Panc1 (cell line): ENCODE measurements at regions not wholly inside any gene's neighbourhood (a gene's known extent, or its start where the extent isn't known, plus 50 kb on each side); places are given as distances from the start of the nearest gene placed in this dataset.

Experiments used
- ATAC-seq: fragments of 200-7000 bp; cut with Tn5 transposase; 2 replicates; pipeline ENCODE4 v1.9.1; 2020; ENCODE audit warnings: mild to moderate bottlenecking, moderate library complexity
- BruUV-seq: library from RNA; stranded (reverse); fragments of 400-500 nt; replicated peaks from 2 replicates; lab custom pipeline; 2021; lab: Mats Ljungman, UMichigan
- CTCF ChIA-PET: fragments of 300-600 bp; sonication (Branson Sonifier 250); formaldehyde crosslinking; loops from one replicate; lab custom pipeline; 2022; ENCODE audit warnings: antibody characterized with exemption; lab: Charles Lee
- POLR2A ChIA-PET: fragments of 300-600 bp; sonication (Branson Sonifier 250); formaldehyde crosslinking; loops from one replicate; lab custom pipeline; 2022; ENCODE audit warnings: antibody characterized with exemption; lab: Charles Lee
- DNase-seq: peaks from one replicate; pipeline ENCODE4 v3.0.0-alpha.2; 2010; ENCODE audit warnings: low read depth, low spot score
- H3K27ac ChIP-seq: 2 replicates; pipeline ENCODE4 v1.5.1; 2011; ENCODE audit warnings: mild to moderate bottlenecking, low read length, inconsistent platforms
- H3K27me3 ChIP-seq: fragments of 200-500 bp; sonication (Bioruptor generic); 2 replicates; pipeline ENCODE4 v1.6.0; 2014; ENCODE audit warnings: low read length, inconsistent platforms; ENCODE audit not compliant: control insufficient read depth, insufficient read depth
- H3K36me3 ChIP-seq: fragments of 200-500 bp; sonication (Bioruptor generic); 2 replicates; pipeline ENCODE4 v1.5.1; 2014; ENCODE audit warnings: inconsistent platforms, mild to moderate bottlenecking, low read length, moderate library complexity; ENCODE audit not compliant: control insufficient read depth, insufficient read depth
- H3K4me1 ChIP-seq: 2 replicates; pipeline ENCODE4 v1.5.1; 2011; ENCODE audit warnings: inconsistent platforms, mild to moderate bottlenecking, low read length, moderate library complexity; ENCODE audit not compliant: control insufficient read depth, insufficient read depth
- H3K4me3 ChIP-seq, 2 experiments: 2 replicates each; pipeline ENCODE4 v1.5.1; 2011 to 2012; ENCODE audit warnings: low read depth in 2 of 2, low read length in 2 of 2, mild to moderate bottlenecking in 2 of 2, inconsistent platforms in 1 of 2, moderate library complexity in 1 of 2
- H3K9me3 ChIP-seq: fragments of 200-500 bp; sonication (Bioruptor generic); 2 replicates; pipeline ENCODE4 v1.5.1; 2014; ENCODE audit warnings: low read depth, mild to moderate bottlenecking, inconsistent platforms, low read length, moderate library complexity; ENCODE audit not compliant: control insufficient read depth, insufficient read depth
- POLR2AphosphoS5 ChIP-seq: IDR thresholded peaks from 2 replicates; pipeline ENCODE4 v1.6.1; 2012; ENCODE audit warnings: mild to moderate bottlenecking, low read depth, low read length, moderate library complexity
- SIN3A ChIP-seq: IDR thresholded peaks from 2 replicates; pipeline ENCODE4 v1.6.1; 2012; ENCODE audit warnings: low read depth, mild to moderate bottlenecking, low read length, moderate library complexity, borderline replicate concordance; ENCODE audit not compliant: insufficient read depth
- TCF7L2 ChIP-seq: IDR thresholded peaks from 2 replicates; pipeline ENCODE4 v1.6.1; 2011; ENCODE audit warnings: mild to moderate bottlenecking, low read depth, low read length, inconsistent platforms
- in situ Hi-C: cut with HindIII; loops from 2 replicates; pipeline ENCODE4 v1.10.0; 2016; ENCODE audit warnings: low sequenced_read_pairs, low pct_unique_long_range_greater_than_20kb
- intact Hi-C: fragments of 100-400 bp; cut with micrococcal nuclease; formaldehyde crosslinking; loops from one replicate; pipeline ENCODE4 v1.10.0; 2022; ENCODE audit not compliant: unreplicated experiment
- TF ChIP-seq, protein P1 (sequence below), 2 experiments: IDR thresholded peaks; 2 replicates each; pipeline ENCODE4 v1.6.1; 2011 to 2012; ENCODE audit warnings: low read depth in 2 of 2, control low read depth in 1 of 2, low read length in 1 of 2, mild to moderate bottlenecking in 1 of 2, moderate library complexity in 1 of 2; ENCODE audit not compliant: insufficient read depth in 1 of 2
- TF ChIP-seq, protein P2 (sequence below): fragments of 450-650 bp; IDR thresholded peaks from 2 replicates; pipeline ENCODE4 v1.5.1; 2017; ENCODE audit warnings: mild to moderate bottlenecking

DNA sequence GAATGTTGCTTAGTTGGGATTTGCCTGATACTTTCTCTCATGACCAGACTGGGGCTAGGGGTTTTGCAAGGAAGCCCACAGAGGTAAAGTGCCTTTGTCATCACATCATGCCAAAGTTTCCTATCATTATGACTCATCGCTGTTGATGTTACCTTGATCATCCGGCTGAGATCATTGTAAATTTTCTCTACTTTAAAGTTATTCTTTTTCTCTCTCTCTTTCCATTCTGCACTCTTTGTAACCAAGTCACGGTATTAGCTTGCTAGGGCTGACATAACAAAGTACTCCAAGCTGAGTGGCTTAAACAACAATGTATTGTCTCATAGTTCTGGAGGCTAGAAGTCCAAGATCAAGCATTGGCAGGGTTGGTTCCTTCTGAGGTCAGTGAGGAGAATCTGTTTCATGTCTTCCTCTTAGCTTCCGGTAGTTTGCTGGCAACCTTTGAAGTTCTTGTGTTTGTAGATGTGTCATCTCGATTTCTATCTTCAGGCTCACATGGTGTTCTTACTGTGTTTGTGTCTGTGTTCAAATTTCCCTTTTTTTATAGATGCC, 113.0 kb downstream of the DTHD1 start:
- Histone ChIP-seq H3K27me3 (no peaks in the 10 kb centered on the region), H3K9me3 (no peaks in the 10 kb centered on the region), H3K4me3 (no peak overlapping the region), H3K4me1 (no peaks in the 10 kb centered on the region), H3K27ac (no peak overlapping the region), H3K36me3 (no peaks in the 10 kb centered on the region)
- BruUV-seq: no TSS peak
- TF ChIP-seq SIN3A (no peak), TCF7L2 (no peak), POLR2AphosphoS5 (no peak)
- TF ChIP-seq, protein P1, sequence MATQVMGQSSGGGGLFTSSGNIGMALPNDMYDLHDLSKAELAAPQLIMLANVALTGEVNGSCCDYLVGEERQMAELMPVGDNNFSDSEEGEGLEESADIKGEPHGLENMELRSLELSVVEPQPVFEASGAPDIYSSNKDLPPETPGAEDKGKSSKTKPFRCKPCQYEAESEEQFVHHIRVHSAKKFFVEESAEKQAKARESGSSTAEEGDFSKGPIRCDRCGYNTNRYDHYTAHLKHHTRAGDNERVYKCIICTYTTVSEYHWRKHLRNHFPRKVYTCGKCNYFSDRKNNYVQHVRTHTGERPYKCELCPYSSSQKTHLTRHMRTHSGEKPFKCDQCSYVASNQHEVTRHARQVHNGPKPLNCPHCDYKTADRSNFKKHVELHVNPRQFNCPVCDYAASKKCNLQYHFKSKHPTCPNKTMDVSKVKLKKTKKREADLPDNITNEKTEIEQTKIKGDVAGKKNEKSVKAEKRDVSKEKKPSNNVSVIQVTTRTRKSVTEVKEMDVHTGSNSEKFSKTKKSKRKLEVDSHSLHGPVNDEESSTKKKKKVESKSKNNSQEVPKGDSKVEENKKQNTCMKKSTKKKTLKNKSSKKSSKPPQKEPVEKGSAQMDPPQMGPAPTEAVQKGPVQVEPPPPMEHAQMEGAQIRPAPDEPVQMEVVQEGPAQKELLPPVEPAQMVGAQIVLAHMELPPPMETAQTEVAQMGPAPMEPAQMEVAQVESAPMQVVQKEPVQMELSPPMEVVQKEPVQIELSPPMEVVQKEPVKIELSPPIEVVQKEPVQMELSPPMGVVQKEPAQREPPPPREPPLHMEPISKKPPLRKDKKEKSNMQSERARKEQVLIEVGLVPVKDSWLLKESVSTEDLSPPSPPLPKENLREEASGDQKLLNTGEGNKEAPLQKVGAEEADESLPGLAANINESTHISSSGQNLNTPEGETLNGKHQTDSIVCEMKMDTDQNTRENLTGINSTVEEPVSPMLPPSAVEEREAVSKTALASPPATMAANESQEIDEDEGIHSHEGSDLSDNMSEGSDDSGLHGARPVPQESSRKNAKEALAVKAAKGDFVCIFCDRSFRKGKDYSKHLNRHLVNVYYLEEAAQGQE (IDR thresholded peaks at IDR 0.05; ENCODE audit: insufficient read depth in 1 of 2, low read depth in 2 of 2, low read length in 1 of 2): no peak
- TF ChIP-seq, protein P2, sequence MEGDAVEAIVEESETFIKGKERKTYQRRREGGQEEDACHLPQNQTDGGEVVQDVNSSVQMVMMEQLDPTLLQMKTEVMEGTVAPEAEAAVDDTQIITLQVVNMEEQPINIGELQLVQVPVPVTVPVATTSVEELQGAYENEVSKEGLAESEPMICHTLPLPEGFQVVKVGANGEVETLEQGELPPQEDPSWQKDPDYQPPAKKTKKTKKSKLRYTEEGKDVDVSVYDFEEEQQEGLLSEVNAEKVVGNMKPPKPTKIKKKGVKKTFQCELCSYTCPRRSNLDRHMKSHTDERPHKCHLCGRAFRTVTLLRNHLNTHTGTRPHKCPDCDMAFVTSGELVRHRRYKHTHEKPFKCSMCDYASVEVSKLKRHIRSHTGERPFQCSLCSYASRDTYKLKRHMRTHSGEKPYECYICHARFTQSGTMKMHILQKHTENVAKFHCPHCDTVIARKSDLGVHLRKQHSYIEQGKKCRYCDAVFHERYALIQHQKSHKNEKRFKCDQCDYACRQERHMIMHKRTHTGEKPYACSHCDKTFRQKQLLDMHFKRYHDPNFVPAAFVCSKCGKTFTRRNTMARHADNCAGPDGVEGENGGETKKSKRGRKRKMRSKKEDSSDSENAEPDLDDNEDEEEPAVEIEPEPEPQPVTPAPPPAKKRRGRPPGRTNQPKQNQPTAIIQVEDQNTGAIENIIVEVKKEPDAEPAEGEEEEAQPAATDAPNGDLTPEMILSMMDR: no peak
- ChIA-PET CTCF (no interaction called here), POLR2A (no interaction called here)
- ATAC-seq: no peak
- in situ Hi-C loops (no loop called here), intact Hi-C loops (no loop called here)
- DNase-seq: no peak

DNA sequence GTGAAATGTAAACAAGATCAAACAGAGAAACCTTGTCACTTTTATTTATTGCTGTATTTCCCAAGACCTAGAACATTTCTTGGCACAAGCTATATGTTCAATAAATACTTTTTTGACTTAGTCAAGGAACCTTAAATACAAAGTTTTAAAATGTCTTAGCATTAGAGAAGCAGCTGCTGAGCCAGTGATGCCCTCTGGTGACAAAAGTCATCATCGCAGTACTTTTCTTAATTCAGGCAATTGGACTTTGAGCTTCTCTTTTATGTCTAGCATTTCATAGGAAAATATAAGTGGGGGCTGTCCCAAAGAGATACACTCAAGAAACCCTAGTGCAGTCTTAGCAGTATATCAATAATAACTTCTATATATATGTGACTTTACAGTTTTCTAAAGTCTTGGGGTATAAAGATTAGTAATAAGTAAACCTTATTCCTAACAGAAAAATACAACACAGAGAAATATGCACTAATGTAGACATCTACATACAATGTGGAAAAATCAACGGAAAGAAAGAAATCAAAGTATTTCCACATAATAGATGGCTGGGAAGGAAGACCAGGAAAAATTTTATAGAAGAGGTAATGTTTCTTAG, 118.4 kb downstream of the DTHD1 start:
- DNase-seq: peak; percentile 15
- no peaks in the 10 kb centered on the region for H3K36me3 ChIP-seq
- no TSS peak for BruUV-seq
- no peaks in the 10 kb centered on the region for H3K9me3 ChIP-seq
- TF ChIP-seq, protein P2: peak; percentile 62; the same call in 1 of the 2 replicates
- TF ChIP-seq SIN3A: no peak
- H3K4me3 ChIP-seq: no peak overlapping the region
- in situ Hi-C loops: no loop called here
- POLR2A ChIA-PET: no interaction called here
- no peak overlapping the region for H3K27ac ChIP-seq
- CTCF ChIA-PET: interaction anchor here (1.0 kb wide), 1 partner anchor 13 kb away, joined by 4 read pairs; no protein-coding TSS in a partner anchor
- no peaks in the 10 kb centered on the region for H3K4me1 ChIP-seq
- ATAC-seq: no peak
- H3K27me3 ChIP-seq: no peaks in the 10 kb centered on the region
- intact Hi-C loops: loop anchor here (2.0 kb wide), 1 partner anchor 49 kb away; no protein-coding TSS in a partner anchor
